Left lung (tissue), 4 donors: ENCODE measurements at regions not wholly inside any gene's neighbourhood (a gene's known extent, or its start where the extent isn't known, plus 50 kb on each side); places are given as distances from the start of the nearest gene placed in this dataset.

Experiments
- ATAC-seq: fragments of 200-7000 bp; cut with Tn5 transposase; one replicate; pipeline ENCODE4 v1.9.1; 2020; ENCODE audit warnings: moderate library complexity
- DNase-seq, 4 donors: peaks; one replicate each; pipeline ENCODE4 v3.0.0-alpha.2; 2013 to 2020
- H3K27ac ChIP-seq, 2 donors: fragments of 200-600 bp; sonication (generic) in 1 of 2; one replicate each; pipeline versions ENCODE4 v1.5.0 to v1.8.0; 2020 to 2021
- H3K27me3 ChIP-seq, 2 donors: fragments of 200-600 bp; sonication (generic) in 1 of 2; one replicate each; pipeline versions ENCODE4 v1.5.0 to v1.8.0; 2020 to 2021
- H3K36me3 ChIP-seq, 2 donors: fragments of 200-600 bp; sonication (generic) in 1 of 2; one replicate each; pipeline versions ENCODE4 v1.5.0 to v1.8.0; 2020 to 2021
- H3K4me1 ChIP-seq, 2 donors: fragments of 200-600 bp; one replicate each; pipeline ENCODE4 v1.8.0; 2021
- H3K4me3 ChIP-seq, 2 donors: fragments of 200-600 bp; sonication (generic) in 1 of 2; one replicate each; pipeline versions ENCODE4 v1.5.0 to v1.8.0; 2020 to 2021; ENCODE audit warnings: mild to moderate bottlenecking in 1 of 2
- H3K9me3 ChIP-seq, 2 donors: fragments of 200-600 bp; sonication (generic) in 1 of 2; one replicate each; pipeline versions ENCODE4 v1.5.0 to v1.8.0; 2020 to 2021
- intact Hi-C, 2 donors: fragments of 100-400 bp; cut with DNase I; formaldehyde crosslinking; loops; one replicate each; pipeline versions ENCODE4 v1.11.2 to v1.14.2; 2022
- TF ChIP-seq, protein P1 (sequence below), 2 donors: fragments of 200-600 bp; sonication (generic) in 1 of 2; IDR thresholded peaks; one replicate each; pipeline versions ENCODE4 v1.5.0 to v1.8.0; 2021; ENCODE audit warnings: antibody characterized with exemption in 2 of 2
- donor health status: DM: no; HTN: yes; CAD: no.
- donor health status: DM: no; HTN: no; CAD: no.

DNA sequence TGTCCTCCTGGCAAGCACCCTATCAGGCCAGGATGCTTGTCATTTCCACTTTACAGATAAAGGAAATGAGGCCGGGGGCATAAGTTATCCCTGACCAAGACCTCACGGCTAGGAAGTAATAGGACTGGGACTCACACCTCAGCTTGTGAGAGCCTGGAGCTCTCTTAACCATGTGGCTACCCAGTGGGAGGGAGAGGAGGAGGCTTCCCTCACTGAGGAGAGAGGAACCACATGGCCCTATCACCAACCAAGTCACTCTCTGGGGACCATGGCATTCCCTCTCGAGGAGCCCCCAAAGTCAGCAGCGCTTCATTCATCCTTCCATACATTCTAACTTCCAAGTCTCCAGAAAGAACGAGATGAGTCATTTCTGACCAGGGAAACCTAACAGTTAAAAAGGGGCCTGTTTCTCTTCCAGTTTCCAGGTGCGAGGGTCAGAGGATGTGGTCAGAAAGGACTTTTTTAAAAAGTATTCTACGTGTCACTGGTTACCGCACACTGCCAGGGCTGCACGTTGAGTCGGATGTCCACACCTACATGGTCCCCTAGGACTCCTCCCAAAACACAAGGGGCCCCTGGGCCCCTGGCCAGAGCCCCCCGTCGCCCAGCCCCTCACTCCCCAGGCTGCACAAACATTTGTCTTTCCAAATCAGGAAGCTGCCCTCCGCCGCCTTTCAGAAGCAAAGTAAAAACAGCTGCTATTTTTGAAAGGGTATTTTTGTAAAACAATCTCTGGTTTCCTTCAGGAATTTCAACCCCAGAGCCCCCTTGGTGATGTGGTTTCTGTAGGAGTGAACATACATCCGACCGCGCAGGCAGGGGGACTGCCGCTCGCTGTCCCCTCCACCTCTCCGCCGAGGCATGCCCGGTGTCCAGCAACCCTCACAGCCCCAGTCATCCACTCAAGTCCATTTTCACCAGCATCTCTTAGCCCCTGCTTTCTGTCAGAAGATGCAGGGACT lies 128.2 kb upstream of the CHST15 start:
- peaks cover 0 to 17% of the 10 kb centered on the region in 2 donors for H3K4me1 ChIP-seq
- H3K4me3 ChIP-seq = no peak overlapping the region
- intact Hi-C loops = no loop called here
- no peaks in the 10 kb centered on the region for H3K9me3 ChIP-seq
- no peaks in the 10 kb centered on the region for H3K36me3 ChIP-seq
- ATAC-seq (no peak), DNase-seq (no peak)
- H3K27ac ChIP-seq = no peak overlapping the region
- TF ChIP-seq, protein P1, sequence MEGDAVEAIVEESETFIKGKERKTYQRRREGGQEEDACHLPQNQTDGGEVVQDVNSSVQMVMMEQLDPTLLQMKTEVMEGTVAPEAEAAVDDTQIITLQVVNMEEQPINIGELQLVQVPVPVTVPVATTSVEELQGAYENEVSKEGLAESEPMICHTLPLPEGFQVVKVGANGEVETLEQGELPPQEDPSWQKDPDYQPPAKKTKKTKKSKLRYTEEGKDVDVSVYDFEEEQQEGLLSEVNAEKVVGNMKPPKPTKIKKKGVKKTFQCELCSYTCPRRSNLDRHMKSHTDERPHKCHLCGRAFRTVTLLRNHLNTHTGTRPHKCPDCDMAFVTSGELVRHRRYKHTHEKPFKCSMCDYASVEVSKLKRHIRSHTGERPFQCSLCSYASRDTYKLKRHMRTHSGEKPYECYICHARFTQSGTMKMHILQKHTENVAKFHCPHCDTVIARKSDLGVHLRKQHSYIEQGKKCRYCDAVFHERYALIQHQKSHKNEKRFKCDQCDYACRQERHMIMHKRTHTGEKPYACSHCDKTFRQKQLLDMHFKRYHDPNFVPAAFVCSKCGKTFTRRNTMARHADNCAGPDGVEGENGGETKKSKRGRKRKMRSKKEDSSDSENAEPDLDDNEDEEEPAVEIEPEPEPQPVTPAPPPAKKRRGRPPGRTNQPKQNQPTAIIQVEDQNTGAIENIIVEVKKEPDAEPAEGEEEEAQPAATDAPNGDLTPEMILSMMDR (IDR thresholded peaks at IDR 0.05) = no peak
- H3K27me3 ChIP-seq = peaks cover 0 to 22% of the 10 kb centered on the region in 2 donors

DNA sequence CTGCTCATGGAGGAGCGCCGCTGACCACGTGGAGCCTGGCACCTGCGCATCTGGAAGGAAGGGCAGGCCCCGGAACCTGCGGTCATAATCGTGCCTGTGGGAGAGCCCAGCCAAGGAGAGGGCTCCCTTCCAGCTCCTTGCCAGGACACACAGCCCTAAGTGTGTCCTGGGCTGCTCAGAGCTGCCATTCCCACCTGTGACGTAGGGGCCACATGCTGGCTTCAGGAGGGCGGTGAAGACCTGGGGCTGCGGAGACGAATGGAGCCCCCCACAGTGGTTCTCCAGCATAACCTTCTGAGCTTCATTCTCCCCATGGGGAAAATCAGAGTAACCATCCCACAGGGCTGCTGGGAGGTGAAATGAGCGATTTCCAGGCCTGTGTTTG lies 127.6 kb upstream of the CHST15 start:
- DNase-seq (no peak), ATAC-seq (no peak)
- no peak overlapping the region for H3K4me3 ChIP-seq
- H3K27ac ChIP-seq = no peak overlapping the region
- intact Hi-C loops = no loop called here
- H3K9me3 ChIP-seq = no peaks in the 10 kb centered on the region
- no peaks in the 10 kb centered on the region for H3K36me3 ChIP-seq
- TF ChIP-seq, protein P1 (IDR thresholded peaks at IDR 0.05) = no peak
- peaks cover 0 to 17% of the 10 kb centered on the region in 2 donors for H3K4me1 ChIP-seq
- peaks cover 0 to 22% of the 10 kb centered on the region in 2 donors for H3K27me3 ChIP-seq

DNA sequence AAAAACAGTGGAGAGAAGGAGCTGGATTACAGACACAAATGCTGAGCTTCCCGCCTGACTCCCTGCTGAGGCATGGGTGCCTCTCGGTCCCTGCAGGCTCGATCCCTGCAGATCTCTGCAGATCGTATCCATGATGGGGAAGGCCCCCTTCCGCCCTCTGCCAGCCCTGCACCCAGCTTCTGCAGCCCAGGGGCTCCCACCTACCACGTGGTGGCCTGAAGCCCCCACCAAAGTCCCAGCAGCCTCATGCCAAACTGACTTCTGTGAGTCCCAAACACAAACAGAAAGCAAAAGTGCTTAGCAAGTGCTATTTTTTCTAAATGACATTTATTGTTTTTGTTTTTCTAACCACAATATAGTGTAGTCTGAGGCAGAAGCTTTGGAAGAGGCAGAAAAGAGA lies 127.1 kb upstream of the CHST15 start:
- no peak for ATAC-seq
- H3K27ac ChIP-seq = no peak overlapping the region
- peaks cover 0 to 22% of the 10 kb centered on the region in 2 donors for H3K27me3 ChIP-seq
- DNase-seq = no peak
- TF ChIP-seq, protein P1 (IDR thresholded peaks at IDR 0.05) = no peak
- H3K4me3 ChIP-seq = no peak overlapping the region
- H3K36me3 ChIP-seq = no peaks in the 10 kb centered on the region
- H3K4me1 ChIP-seq = peaks cover 0 to 17% of the 10 kb centered on the region in 2 donors
- intact Hi-C loops = no loop called here
- no peaks in the 10 kb centered on the region for H3K9me3 ChIP-seq

DNA sequence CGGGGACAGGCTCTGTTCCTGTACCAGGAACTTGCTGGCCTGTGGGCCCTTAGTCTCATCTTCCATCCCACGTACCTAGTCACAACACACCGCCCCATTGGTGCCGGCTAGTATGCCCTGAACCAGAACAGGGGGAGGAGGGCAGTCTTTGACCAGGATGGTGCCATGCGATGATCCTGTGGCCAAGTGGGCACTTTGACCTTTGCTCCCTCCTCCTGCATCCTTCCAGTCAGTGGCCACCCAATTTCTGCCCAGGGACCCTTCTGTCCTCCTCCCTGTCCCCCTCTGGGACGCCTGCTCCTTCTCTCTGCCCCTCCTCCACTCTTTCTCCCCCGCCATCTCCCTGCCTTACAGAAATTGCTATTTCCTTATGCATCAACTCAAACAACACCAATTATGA lies 126.3 kb upstream of the CHST15 start:
- H3K36me3 ChIP-seq = no peaks in the 10 kb centered on the region
- H3K4me1 ChIP-seq = peaks cover 0 to 17% of the 10 kb centered on the region in 2 donors
- H3K9me3 ChIP-seq = no peaks in the 10 kb centered on the region
- intact Hi-C loops = no loop called here
- no peak overlapping the region for H3K4me3 ChIP-seq
- H3K27me3 ChIP-seq = peaks cover 0 to 22% of the 10 kb centered on the region in 2 donors
- ATAC-seq (no peak), DNase-seq (no peak)
- TF ChIP-seq, protein P1 (IDR thresholded peaks at IDR 0.05) = no peak
- H3K27ac ChIP-seq = no peak overlapping the region

DNA sequence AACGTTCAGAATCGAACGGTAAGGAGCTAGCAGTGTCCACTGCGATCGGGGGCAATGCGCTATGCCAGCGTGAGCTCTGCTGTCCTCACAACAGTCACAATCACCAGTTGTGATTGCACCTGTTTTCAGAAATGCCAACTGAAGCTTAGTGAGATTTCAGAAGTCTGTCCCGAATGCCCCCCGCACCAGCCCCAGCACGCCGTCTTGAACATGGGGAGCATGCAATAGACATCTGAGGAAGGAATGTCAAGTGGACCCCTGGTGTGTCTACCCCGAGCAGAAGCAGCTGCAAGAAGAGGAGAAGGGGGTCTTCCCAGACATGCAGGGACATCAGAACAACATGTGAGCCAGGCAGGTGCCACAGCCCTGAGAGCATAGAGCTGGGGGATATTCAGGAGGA lies 125.7 kb upstream of the CHST15 start:
- H3K4me1 ChIP-seq = peaks cover 0 to 17% of the 10 kb centered on the region in 2 donors
- H3K4me3 ChIP-seq = no peak overlapping the region
- ATAC-seq (no peak), DNase-seq (no peak)
- no peaks in the 10 kb centered on the region for H3K9me3 ChIP-seq
- no peak overlapping the region for H3K27ac ChIP-seq
- TF ChIP-seq, protein P1 (IDR thresholded peaks at IDR 0.05) = no peak
- intact Hi-C loops = no loop called here
- no peaks in the 10 kb centered on the region for H3K36me3 ChIP-seq
- H3K27me3 ChIP-seq = peaks cover 0 to 22% of the 10 kb centered on the region in 2 donors
